Prostate gland (tissue), 2 donors: ENCODE measurements at regions not wholly inside any gene's neighbourhood (a gene's known extent, or its start where the extent isn't known, plus 50 kb on each side); places are given as distances from the start of the nearest gene placed in this dataset.

Experiments
- CTCF ChIP-seq, 4 experiments: fragments of 200-600 bp in 2 of 4; fragments of 450-650 bp in 2 of 4; sonication (generic) in 2 of 4; IDR thresholded peaks; 1 replicate in 3 of 4; 2 replicates in 1 of 4; pipeline ENCODE4 v1.5.1; 2016 to 2019; ENCODE audit warnings: antibody characterized with exemption in 4 of 4, mild to moderate bottlenecking in 2 of 4, moderate library complexity in 2 of 4
- POLR2A ChIP-seq: fragments of 450-650 bp; IDR thresholded peaks from one replicate; pipeline ENCODE4 v1.6.1; 2016; ENCODE audit warnings: antibody characterized with exemption, mild to moderate bottlenecking
- POLR2AphosphoS5 ChIP-seq: sonication (generic); formaldehyde crosslinking; IDR thresholded peaks from one replicate; pipeline ENCODE4 v1.6.1; 2017; ENCODE audit warnings: antibody characterized with exemption

- no peak for TF ChIP-seq CTCF (IDR thresholded peaks at IDR 0.05)
- no peak for TF ChIP-seq POLR2A
- no peak for TF ChIP-seq POLR2AphosphoS5
Measured at GRCh38 chr14:38904959-38905358, 198.1 kb downstream of the SEC23A start.
